ENCODE measurements at regions not wholly inside any gene's neighbourhood (a gene's known extent, or its start where the extent isn't known, plus 50 kb on each side); places are given as distances from the start of the nearest gene placed in this dataset.

GRCh38 chr2:63696496-63696895 lies 107.7 kb downstream of the MDH1 start:
- TF ChIP-seq EZH2 (IDR thresholded peaks at IDR 0.05; ENCODE audit: borderline replicate concordance, low read length) (no peak), CTCF (IDR thresholded peaks at IDR 0.05; ENCODE audit: low read length) (no peak)
